GM21381 (cell line): ENCODE measurements at regions not wholly inside any gene's neighbourhood (a gene's known extent, or its start where the extent isn't known, plus 50 kb on each side); places are given as distances from the start of the nearest gene placed in this dataset.
"Not testable (repeated sequence)": the region's sequence is repeated elsewhere in the genome, so short reads cannot be mapped to it uniquely, and the experiment has no call there.

Source experiments
- ATAC-seq: cut with Tn5 transposase; IDR thresholded peaks from one replicate; pipeline ENCODE4 v1.9.1; 2021; ENCODE audit warnings: mild to moderate bottlenecking, moderate library complexity; ENCODE audit not compliant: unreplicated experiment

DNA sequence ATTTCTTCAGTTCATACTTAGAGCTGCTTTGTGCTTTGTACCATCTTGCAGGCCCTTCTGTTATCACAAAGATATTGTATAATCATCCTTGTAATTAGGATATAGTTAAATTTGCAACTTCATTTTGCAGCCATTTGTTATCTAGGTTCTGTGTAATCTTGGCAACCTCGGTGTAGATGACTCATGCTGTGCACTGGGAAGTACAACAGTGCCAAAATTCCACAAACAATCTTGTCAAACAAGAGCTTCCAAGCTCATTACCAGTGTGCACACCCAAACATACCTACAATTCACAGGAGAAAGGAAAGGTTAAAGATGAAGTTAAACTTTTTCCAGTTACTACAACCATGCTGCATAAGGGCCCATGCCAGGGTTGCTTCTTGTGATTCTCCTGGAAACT lies 1231.8 kb downstream of the CDH11 start:
- ATAC-seq, result no peak

DNA sequence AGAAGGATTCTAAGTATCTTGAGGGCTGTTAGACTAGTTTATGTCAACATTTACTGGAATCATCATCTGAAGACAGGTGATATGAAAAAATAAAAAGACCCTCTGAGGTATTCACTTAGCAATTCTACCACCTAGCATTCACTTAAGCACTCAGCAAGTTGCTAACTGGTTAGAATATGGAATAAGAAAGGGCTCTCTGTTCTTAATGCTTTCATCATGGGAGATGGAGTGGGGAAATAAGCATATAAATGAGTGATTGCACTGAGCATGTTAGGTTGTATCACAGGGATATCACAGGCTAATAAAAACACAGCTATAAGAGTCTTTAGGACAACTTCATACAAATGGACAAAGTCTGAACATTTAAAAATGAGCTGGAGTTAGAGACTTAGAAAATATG lies 1238.8 kb downstream of the CDH11 start:
- no peak for ATAC-seq

GRCh38 chr16:63882576-63882975 lies 1239.3 kb downstream of the CDH11 start:
- no peak for ATAC-seq

GRCh38 chr16:63880948-63881347 lies 1240.9 kb downstream of the CDH11 start:
- ATAC-seq, result no peak

DNA sequence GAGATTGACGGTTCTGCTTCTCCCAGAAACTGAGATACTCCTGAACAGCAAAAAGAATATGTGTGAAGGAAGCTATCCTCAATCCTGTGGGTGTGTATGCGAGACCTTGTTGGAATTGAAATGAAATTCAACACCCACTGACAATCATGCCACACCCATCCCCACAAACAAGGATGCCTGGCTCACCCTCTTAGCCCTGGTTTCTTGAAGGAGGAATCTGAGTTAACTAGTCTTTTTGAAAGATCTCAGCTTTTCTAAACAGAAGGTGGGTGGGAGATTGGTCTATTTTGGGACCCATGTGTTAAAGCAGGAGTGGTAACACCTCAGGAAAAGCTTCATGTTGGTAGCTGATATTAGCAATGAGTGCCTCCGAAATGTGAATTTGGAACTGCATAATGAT lies 1244.5 kb downstream of the CDH11 start:
- no peak for ATAC-seq

DNA sequence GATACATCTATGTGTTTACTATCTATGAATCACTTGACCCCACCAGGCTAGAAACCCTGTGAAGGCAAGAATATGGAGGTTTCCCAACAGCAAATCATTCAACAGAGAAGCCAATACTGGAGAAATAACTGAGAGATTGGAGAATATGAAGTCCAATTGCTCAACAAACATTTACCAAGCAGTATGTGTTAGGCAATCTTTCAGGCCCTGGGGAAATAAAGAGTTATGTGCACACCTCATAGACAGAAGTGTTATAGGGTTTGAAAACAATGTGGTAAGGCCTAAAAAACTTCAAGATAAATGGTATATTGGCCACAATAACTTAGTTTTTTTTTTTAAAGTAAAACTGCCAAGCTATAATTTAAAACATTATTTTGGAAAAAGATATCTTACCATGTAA lies 1245.8 kb downstream of the CDH11 start:
- no peak for ATAC-seq

DNA sequence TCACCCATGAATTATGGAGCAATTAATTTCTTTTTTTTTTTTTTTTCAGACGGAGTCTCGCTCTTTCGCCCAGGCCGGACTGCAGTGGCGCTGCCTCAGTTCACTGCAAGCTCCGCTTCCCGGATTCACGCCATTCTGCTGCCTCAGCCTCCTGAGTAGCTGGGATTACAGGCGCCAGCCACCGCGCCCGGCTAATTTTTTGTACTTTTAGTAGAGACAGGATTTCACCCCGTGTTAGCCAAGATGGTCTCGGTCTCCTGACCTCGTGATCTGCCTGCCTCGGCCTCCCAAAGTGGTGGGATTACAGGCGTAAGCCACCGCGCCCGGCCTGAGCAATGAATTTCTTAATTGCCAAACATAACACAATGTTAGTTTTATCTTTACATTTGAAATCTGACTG lies 1261.2 kb downstream of the CDH11 start:
- not testable (repeated sequence) for ATAC-seq

DNA sequence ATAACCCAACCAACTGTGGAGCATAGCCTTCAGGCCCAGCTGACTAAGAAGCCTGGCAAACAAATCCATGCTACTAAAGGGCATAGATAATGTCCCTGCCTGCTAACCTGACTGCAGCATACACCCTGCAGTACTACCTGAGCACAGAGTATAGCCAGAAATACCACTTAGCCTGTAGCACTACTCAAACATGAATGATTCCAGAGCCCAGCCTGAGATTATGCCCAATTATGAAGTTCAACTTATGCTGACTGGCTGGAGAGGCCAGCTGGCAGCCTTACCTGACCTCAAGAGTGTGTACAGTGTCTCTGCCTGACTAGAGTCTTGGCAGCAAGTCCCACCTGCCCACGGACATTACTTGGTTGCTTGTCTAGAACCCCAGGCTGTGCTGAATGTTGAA lies 1265.3 kb downstream of the CDH11 start:
- no peak for ATAC-seq

GRCh38 chr16:63850979-63851378 lies 1270.9 kb downstream of the CDH11 start:
- ATAC-seq, result no peak

DNA sequence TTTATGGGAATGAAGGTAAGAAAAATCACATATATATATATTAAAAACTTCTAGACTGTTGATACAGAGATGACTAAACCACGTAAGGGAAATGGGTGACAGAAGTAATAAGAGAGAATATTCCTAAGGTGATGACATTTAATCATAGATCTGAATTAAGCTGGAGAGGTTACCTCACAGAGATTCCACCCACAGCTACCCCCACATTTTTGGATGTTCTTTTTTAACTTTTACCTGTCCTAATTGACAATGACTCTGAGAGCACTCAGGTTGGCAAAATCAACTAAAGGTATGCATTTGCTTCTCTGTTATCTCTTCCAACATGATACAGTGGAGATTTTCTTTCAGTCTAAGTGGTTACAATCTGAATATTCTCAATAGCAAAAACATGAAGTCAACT lies 1280.6 kb downstream of the CDH11 start:
- no peak for ATAC-seq

DNA sequence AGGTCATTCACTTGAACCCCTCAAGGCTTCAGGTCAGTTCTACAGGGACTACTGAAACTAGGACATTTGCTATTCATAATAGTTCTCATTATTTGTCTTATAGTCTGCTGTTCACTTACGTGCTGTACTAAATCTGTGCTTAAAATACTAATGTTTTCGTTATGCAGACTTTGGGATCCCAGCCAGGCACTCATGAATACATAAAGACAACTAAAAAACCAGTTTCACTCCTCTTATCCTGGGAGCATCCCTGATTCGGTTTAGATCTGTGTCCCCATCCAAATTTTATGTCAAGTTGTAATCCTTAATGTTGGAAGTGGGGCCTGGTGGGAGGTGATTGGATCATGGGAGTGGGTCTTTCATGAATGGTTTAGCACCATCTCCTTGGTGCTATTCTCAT lies 1291.8 kb downstream of the CDH11 start:
- ATAC-seq, result no peak

- ATAC-seq, result no peak
Observed at GRCh38 chr16:63822818-63823217, 1299.0 kb downstream of the CDH11 start.

- no peak for ATAC-seq
Observed at GRCh38 chr16:63816276-63816675, 1305.6 kb downstream of the CDH11 start.

GRCh38 chr16:63813862-63814261 lies 1308.0 kb downstream of the CDH11 start:
- ATAC-seq, result no peak

DNA sequence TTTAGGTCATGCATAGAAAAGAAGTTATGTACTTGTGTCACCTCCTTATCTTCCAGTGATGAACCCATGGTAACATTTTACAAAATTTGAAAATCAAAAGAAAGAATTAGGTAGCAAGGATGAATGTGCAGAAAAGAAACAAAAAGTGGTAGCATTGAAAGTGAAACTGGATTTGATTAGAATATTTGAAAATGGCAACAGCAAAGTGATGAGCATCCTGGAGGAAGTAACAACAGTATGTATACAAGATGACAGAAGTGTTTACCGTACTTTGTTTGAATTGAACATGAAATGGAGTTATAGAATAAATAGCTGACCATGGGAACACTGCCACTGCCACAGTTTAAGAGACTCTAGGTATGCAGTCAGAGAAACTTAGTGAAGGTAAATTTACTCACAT lies 1313.1 kb downstream of the CDH11 start:
- ATAC-seq, result no peak

DNA sequence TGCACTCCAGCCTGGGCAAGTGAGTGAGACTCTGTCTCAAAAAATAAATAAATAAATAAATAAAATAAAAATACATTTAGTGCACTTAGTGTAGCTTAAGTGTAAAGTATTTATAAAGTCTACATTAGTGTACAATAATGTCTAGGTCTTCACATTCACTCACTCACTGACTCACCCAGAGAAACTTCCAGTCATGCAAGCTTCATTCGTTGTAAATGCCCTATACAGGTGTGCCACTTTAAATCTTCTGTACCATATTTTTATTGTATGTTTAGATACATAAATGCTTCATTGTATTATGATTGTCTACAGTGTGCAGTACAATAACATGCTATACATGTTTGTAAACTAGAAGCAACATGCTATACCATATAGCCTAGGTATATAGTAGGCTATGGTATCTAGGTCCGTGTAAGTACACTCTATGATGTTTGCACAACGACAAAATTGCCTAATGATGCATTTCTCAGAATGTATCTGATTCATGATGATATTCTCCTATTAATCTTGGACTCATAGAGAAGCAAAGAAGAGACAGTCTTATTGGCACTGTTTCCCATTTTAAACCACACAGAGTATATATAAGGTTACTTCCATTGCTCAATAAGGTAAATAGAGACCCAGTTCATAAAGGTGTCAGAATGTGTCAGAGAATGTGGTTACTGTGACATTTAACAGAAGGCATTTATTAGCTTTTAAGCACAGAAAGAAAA lies 1314.9 kb downstream of the CDH11 start:
- no peak for ATAC-seq

DNA sequence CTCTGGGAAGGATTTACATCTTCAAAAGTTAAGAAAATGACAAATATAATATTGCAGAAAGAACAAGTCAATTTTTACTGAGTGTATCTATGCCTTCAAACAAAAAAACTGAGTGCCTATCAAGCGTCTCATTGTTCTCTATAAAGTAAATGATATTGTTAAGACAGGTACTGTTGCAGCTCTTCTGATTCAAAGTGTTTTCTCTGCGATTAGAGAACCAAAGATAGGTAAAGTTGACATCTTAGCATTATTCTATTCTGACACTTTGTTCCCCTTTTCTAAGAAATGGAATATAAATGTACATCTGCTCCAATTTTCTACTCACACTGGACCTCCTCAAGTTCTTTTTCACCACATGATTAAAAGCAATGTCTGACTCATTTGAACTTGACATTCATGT lies 1317.7 kb downstream of the CDH11 start:
- no peak for ATAC-seq

GRCh38 chr16:63789603-63790002 lies 1332.3 kb downstream of the CDH11 start:
- ATAC-seq, result no peak

DNA sequence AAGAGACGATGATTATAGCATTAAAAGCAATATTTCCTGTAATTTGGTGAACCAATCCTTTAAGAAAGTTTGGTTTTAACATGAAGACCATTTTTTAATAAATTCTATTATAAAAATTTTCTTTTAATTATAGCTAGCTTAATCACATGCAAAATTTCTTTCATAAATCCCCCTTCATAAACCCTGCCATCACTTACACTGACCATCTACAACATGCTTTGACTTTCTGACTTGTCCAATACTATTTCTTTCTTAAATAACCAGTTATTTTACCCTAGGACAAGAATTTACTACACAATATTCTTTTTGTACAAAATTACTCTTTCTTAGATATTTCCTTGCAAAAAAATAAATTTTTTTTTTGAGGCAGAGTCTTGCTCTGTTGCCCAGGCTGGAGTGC lies 1334.8 kb downstream of the CDH11 start:
- ATAC-seq, result no peak

DNA sequence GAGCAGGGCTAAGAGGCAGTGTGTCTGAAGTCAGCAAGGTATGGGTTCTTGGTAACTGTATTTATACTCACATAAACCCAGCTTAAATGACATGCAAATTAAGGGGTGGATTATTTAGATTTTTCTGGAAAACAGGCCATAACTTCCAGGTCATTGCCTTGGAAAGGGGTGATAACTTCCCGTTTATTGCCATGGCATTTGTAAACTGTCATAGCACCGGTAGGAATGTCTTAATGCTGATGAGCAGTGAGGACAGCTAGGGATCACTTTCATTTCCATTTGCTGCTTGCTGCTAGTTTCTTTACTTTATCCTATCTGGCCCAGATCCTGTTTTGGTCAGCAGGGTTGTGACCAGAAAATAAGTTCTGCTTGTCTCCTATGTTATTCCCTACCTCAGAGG lies 1336.7 kb downstream of the CDH11 start:
- ATAC-seq, result no peak

- no peak for ATAC-seq
Observed at GRCh38 chr16:63776437-63776836, 1345.4 kb downstream of the CDH11 start.

- no peak for ATAC-seq
Observed at GRCh38 chr16:63776034-63776433, 1345.8 kb downstream of the CDH11 start.

GRCh38 chr16:63774302-63774701 lies 1347.6 kb downstream of the CDH11 start:
- ATAC-seq, result no peak
